Prostate gland (tissue), 2 donors: ENCODE measurements at regions not wholly inside any gene's neighbourhood (a gene's known extent, or its start where the extent isn't known, plus 50 kb on each side); places are given as distances from the start of the nearest gene placed in this dataset.

Experiments used
- DNase-seq: peaks from one replicate; pipeline ENCODE4 v3.0.0-alpha.2; 2019; ENCODE audit warnings: low spot score
- H3K27ac ChIP-seq, 2 donors: fragments of 200-600 bp; sonication (generic); 2 replicates each; pipeline ENCODE4 v1.5.1; 2017 to 2019
- H3K27me3 ChIP-seq: fragments of 200-600 bp; sonication (generic); replicated peaks from 2 replicates; pipeline ENCODE4 v1.5.1; 2019; ENCODE audit not compliant: insufficient read depth
- H3K36me3 ChIP-seq, 2 donors: fragments of 200-600 bp; sonication (generic); 1 replicate in 1 of 2; 2 replicates in 1 of 2; pipeline versions ENCODE4 v1.5.1 to v1.8.1; 2017 to 2019
- H3K4me1 ChIP-seq: fragments of 200-600 bp; sonication (generic); replicated peaks from 2 replicates; pipeline ENCODE4 v1.5.1; 2019
- H3K4me3 ChIP-seq, 2 donors: fragments of 200-600 bp; sonication (generic); 2 replicates each; pipeline ENCODE4 v1.5.1; 2017 to 2019
- H3K9me3 ChIP-seq: fragments of 200-600 bp; sonication (generic); 2 replicates; pipeline ENCODE4 v1.5.1; 2017
- POLR2A ChIP-seq: fragments of 450-650 bp; IDR thresholded peaks from one replicate; pipeline ENCODE4 v1.6.1; 2016; ENCODE audit warnings: antibody characterized with exemption, mild to moderate bottlenecking
- POLR2AphosphoS5 ChIP-seq: sonication (generic); formaldehyde crosslinking; IDR thresholded peaks from one replicate; pipeline ENCODE4 v1.6.1; 2017; ENCODE audit warnings: antibody characterized with exemption
- WGBS: methylation state at CpG from one replicate; pipeline ENCODE4 v1.1.5; 2018; 5-methylcytosine and 5-hydroxymethylcytosine counted together
- intact Hi-C: fragments of 100-400 bp; cut with DNase I; formaldehyde crosslinking; loops from one replicate; pipeline ENCODE4 v1.14.2; 2022
- TF ChIP-seq, protein P1 (sequence below), 4 experiments: fragments of 200-600 bp in 2 of 4; fragments of 450-650 bp in 2 of 4; sonication (generic) in 2 of 4; IDR thresholded peaks; 1 replicate in 3 of 4; 2 replicates in 1 of 4; pipeline ENCODE4 v1.5.1; 2016 to 2019; ENCODE audit warnings: antibody characterized with exemption in 4 of 4, mild to moderate bottlenecking in 2 of 4, moderate library complexity in 2 of 4

GRCh38 chr3:125654526-125654925, 59.2 kb upstream of the OSBPL11 start:
- TF ChIP-seq, protein P1, sequence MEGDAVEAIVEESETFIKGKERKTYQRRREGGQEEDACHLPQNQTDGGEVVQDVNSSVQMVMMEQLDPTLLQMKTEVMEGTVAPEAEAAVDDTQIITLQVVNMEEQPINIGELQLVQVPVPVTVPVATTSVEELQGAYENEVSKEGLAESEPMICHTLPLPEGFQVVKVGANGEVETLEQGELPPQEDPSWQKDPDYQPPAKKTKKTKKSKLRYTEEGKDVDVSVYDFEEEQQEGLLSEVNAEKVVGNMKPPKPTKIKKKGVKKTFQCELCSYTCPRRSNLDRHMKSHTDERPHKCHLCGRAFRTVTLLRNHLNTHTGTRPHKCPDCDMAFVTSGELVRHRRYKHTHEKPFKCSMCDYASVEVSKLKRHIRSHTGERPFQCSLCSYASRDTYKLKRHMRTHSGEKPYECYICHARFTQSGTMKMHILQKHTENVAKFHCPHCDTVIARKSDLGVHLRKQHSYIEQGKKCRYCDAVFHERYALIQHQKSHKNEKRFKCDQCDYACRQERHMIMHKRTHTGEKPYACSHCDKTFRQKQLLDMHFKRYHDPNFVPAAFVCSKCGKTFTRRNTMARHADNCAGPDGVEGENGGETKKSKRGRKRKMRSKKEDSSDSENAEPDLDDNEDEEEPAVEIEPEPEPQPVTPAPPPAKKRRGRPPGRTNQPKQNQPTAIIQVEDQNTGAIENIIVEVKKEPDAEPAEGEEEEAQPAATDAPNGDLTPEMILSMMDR (IDR thresholded peaks at IDR 0.05) = no peak
- TF ChIP-seq POLR2AphosphoS5 (no peak), POLR2A (no peak)
- H3K36me3 ChIP-seq = no peaks in the 10 kb centered on the region
- 89% methylated on average over 1 of the region's 1 CpG for WGBS
- H3K27me3 ChIP-seq = no peaks in the 10 kb centered on the region
- H3K4me3 ChIP-seq = no peak overlapping the region
- intact Hi-C loops = no loop called here
- H3K9me3 ChIP-seq = no peaks in the 10 kb centered on the region
- no peak overlapping the region for H3K27ac ChIP-seq
- H3K4me1 ChIP-seq = no peaks in the 10 kb centered on the region
- no peak for DNase-seq

GRCh38 chr3:125662675-125663074, 67.4 kb upstream of the OSBPL11 start:
- TF ChIP-seq POLR2AphosphoS5 = no peak
- no peak for TF ChIP-seq POLR2A
- TF ChIP-seq, protein P1 (IDR thresholded peaks at IDR 0.05) = no peak
- no peaks in the 10 kb centered on the region for H3K4me1 ChIP-seq
- H3K4me3 ChIP-seq = no peak overlapping the region
- DNase-seq = no peak
- H3K36me3 ChIP-seq = no peaks in the 10 kb centered on the region
- H3K9me3 ChIP-seq = no peaks in the 10 kb centered on the region
- H3K27me3 ChIP-seq = no peaks in the 10 kb centered on the region
- no peak overlapping the region for H3K27ac ChIP-seq
- intact Hi-C loops = no loop called here
- 93% methylated on average over 2 of the region's 2 CpGs for WGBS

GRCh38 chr3:125670352-125670751, 75.1 kb upstream of the OSBPL11 start:
- Histone ChIP-seq H3K27me3 (no peaks in the 10 kb centered on the region), H3K27ac (no peak overlapping the region), H3K36me3 (no peaks in the 10 kb centered on the region), H3K4me3 (no peak overlapping the region), H3K9me3 (no peaks in the 10 kb centered on the region), H3K4me1 (no peaks in the 10 kb centered on the region)
- DNase-seq = no peak
- TF ChIP-seq POLR2AphosphoS5 = no peak
- TF ChIP-seq, protein P1 (IDR thresholded peaks at IDR 0.05) = no peak
- intact Hi-C loops = no loop called here
- 97% methylated on average over 1 of the region's 1 CpG for WGBS

DNA sequence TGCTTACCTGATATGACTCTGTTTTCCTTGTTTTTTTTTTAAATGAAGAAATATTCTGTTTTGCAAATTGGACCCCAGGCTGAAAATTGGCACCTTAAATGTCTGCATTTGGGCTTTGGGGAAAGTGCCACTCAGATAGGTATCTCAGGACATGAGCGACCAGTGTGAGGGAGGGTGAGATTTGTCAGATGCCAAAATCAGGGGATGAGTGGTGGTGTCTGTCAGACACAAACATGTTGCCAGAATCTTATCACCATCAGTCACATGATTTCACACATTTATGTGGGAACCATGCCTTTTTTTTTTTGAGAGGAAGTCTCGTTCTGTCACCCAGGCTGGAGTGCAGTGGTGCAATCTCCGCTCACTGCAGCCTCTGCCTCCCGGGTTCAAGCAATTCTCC, 75.6 kb upstream of the OSBPL11 start:
- TF ChIP-seq, protein P1 (IDR thresholded peaks at IDR 0.05) = no peak
- TF ChIP-seq POLR2AphosphoS5 (no peak), POLR2A (no peak)
- intact Hi-C loops = no loop called here
- Histone ChIP-seq H3K27ac (no peak overlapping the region), H3K9me3 (no peaks in the 10 kb centered on the region), H3K27me3 (no peaks in the 10 kb centered on the region), H3K4me3 (no peak overlapping the region), H3K36me3 (no peaks in the 10 kb centered on the region), H3K4me1 (no peaks in the 10 kb centered on the region)
- WGBS = 92% methylated on average over 4 of the region's 4 CpGs
- DNase-seq = no peak

GRCh38 chr3:125671461-125672243, 76.4 kb upstream of the OSBPL11 start:
- Histone ChIP-seq H3K4me3 (no peak overlapping the region), H3K4me1 (no peaks in the 10 kb centered on the region), H3K27me3 (no peaks in the 10 kb centered on the region), H3K9me3 (no peaks in the 10 kb centered on the region), H3K36me3 (no peaks in the 10 kb centered on the region), H3K27ac (no peak overlapping the region)
- 88% methylated on average over 34 of the region's 39 CpGs for WGBS
- DNase-seq = no peak
- intact Hi-C loops = no loop called here
- TF ChIP-seq POLR2AphosphoS5 (no peak), POLR2A (no peak)
- TF ChIP-seq, protein P1 (IDR thresholded peaks at IDR 0.05) = no peak
